ENCODE measurements at regions not wholly inside any gene's neighbourhood (a gene's known extent, or its start where the extent isn't known, plus 50 kb on each side); places are given as distances from the start of the nearest gene placed in this dataset.
"Not testable (repeated sequence)": the region's sequence is repeated elsewhere in the genome, so short reads cannot be mapped to it uniquely, and the experiment has no call there.

GRCh38 chr17:18546514-18547398 is 70.2 kb downstream of the LGALS9C start:
- TF ChIP-seq EZH2phosphoT487 (conservative IDR thresholded peaks at IDR 0.05; ENCODE audit: low read length): not testable (repeated sequence)
- TF ChIP-seq, protein P1, sequence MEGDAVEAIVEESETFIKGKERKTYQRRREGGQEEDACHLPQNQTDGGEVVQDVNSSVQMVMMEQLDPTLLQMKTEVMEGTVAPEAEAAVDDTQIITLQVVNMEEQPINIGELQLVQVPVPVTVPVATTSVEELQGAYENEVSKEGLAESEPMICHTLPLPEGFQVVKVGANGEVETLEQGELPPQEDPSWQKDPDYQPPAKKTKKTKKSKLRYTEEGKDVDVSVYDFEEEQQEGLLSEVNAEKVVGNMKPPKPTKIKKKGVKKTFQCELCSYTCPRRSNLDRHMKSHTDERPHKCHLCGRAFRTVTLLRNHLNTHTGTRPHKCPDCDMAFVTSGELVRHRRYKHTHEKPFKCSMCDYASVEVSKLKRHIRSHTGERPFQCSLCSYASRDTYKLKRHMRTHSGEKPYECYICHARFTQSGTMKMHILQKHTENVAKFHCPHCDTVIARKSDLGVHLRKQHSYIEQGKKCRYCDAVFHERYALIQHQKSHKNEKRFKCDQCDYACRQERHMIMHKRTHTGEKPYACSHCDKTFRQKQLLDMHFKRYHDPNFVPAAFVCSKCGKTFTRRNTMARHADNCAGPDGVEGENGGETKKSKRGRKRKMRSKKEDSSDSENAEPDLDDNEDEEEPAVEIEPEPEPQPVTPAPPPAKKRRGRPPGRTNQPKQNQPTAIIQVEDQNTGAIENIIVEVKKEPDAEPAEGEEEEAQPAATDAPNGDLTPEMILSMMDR (IDR thresholded peaks at IDR 0.05; ENCODE audit: insufficient read depth, low read length, poor library complexity, severe bottlenecking): not testable (repeated sequence)

Data from SU-DHL-6 (cell line).